ENCODE measurements at regions not wholly inside any gene's neighbourhood (a gene's known extent, or its start where the extent isn't known, plus 50 kb on each side); places are given as distances from the start of the nearest gene placed in this dataset.
A peak's percentile ranks its signal among the peaks of the same experiment; 100 is the strongest.

DNA sequence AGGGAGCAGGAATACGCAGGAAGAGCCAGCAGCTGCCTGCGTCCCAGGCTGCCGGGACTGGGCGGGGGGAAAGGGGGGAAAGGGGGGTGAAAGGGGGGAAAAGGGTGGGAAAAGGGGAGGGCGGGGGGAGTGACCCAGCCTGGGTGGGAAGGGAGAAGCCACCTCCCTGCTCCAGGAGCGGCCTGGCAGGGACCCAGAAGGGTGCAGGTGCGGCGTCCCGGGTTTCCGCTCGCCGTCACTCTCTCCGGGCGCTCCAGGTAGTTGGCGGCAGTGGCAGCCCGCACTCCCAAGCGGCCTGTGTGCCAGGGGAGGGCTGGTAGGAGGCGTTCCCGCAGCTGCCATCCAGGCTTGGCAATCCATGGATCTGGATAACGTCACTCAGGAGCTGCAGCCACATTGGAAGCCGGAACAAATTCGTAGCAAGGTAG lies 141.0 kb upstream of the NGF start:
- TF ChIP-seq, protein P1, sequence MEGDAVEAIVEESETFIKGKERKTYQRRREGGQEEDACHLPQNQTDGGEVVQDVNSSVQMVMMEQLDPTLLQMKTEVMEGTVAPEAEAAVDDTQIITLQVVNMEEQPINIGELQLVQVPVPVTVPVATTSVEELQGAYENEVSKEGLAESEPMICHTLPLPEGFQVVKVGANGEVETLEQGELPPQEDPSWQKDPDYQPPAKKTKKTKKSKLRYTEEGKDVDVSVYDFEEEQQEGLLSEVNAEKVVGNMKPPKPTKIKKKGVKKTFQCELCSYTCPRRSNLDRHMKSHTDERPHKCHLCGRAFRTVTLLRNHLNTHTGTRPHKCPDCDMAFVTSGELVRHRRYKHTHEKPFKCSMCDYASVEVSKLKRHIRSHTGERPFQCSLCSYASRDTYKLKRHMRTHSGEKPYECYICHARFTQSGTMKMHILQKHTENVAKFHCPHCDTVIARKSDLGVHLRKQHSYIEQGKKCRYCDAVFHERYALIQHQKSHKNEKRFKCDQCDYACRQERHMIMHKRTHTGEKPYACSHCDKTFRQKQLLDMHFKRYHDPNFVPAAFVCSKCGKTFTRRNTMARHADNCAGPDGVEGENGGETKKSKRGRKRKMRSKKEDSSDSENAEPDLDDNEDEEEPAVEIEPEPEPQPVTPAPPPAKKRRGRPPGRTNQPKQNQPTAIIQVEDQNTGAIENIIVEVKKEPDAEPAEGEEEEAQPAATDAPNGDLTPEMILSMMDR (IDR thresholded peaks at IDR 0.05) = no peak

DNA sequence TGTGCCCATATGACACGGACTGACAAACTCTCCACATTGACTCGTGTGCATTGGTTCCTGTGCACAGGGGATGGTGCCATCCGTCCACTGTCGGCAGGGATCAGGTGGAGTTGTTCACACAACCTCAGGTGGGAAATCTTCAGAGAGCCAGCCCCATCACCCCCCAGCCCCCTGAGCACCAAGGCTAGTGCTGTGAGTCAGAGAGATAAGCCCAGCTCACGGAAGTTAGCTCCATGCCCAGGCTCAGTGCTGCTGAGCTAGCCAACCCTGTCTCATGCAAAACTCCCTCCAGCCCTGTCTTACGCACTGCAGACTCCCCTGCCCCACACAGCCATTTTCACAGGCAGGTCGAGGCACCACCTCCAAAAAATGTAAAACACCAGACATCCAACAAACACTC lies 139.0 kb upstream of the NGF start:
- TF ChIP-seq, protein P1 (IDR thresholded peaks at IDR 0.05) = no peak

DNA sequence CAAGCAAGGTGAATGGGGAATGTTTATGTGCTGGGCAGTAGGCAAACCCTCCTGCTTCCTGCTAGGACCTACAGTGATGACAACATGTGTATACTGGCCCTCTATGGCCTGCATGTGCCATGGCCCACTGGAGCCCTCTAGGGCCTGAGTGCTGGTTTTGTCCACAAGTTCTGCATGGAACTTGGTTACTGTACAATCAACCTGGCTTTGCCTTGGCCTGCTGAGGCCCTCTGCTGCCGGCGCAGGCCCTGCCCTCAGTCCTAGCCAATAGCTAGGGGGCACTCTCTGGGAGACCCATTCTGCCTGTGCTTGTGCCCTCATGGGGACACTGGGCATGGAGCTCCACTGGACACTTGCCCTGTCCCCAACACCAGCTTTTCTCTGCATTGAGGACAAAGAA lies 138.6 kb upstream of the NGF start:
- TF ChIP-seq, protein P1 (IDR thresholded peaks at IDR 0.05) = peak; percentile 21; the same call in 1 of the 2 replicates

DNA sequence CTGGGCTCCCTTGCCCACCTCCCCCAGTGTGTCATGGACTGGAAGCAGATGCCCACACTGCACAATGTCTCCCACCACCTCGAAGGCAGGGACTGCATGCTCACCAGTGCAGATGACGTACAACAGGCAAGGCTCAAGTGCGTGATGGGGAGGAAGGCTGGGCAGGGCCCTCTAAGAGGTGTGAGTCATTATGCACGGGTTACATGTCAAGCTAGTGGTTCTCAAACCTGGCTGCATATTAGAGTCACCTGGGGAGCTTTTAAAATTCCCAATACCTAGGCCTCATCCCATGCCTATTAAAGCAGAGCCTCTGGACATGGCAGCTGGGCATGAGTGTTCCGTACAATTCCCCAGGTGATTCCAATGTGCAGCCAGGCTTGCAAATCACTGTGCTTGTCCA lies 137.9 kb upstream of the NGF start:
- TF ChIP-seq, protein P1 (IDR thresholded peaks at IDR 0.05) = no peak

DNA sequence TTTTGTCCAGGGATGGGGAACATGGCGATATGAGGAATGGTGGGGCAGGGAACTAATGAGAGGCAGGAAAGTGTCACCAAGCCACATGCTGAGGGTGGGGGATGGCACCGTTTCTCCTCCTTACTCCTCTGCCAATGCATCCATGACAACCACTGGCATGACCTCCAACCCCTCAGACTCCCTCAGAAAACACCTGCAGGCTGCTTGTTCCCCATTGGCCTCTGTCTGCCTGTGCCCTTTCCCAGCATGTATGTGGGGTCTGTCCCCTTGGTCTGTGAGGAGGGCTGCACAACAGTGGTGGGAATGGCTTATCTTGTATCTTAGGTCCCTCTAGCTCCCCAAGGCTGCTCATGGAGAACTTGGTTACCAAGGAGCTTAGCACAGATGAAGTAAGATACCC lies 137.2 kb upstream of the NGF start:
- TF ChIP-seq, protein P1 (IDR thresholded peaks at IDR 0.05) = no peak

DNA sequence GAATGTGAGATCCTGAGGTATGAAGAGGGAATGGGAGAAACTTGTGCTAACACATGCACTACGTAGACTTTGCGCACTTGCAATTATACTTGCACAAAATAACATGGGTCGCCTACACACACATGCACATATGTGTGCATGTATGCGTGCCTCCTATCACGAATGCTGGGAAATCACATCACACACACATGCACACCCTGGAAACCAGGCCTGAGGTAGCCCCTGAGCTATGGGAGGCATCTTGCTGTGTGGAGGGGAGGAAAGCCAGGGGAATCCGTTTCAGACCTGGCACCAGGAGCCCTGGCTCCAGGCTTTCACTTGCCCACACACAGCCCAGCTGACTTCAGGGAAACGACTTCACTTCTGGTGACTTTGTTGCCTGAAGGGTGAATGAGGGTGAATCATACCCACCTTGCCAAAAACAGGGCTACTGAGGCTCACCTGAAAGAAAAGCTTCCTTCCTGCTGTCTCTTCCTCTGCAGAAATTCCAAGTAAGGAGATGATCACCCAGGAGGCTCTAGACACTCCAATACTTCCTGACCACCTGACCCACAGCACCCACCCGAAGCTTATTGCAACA lies 136.0 kb upstream of the NGF start:
- TF ChIP-seq, protein P1 (IDR thresholded peaks at IDR 0.05) = no peak

DNA sequence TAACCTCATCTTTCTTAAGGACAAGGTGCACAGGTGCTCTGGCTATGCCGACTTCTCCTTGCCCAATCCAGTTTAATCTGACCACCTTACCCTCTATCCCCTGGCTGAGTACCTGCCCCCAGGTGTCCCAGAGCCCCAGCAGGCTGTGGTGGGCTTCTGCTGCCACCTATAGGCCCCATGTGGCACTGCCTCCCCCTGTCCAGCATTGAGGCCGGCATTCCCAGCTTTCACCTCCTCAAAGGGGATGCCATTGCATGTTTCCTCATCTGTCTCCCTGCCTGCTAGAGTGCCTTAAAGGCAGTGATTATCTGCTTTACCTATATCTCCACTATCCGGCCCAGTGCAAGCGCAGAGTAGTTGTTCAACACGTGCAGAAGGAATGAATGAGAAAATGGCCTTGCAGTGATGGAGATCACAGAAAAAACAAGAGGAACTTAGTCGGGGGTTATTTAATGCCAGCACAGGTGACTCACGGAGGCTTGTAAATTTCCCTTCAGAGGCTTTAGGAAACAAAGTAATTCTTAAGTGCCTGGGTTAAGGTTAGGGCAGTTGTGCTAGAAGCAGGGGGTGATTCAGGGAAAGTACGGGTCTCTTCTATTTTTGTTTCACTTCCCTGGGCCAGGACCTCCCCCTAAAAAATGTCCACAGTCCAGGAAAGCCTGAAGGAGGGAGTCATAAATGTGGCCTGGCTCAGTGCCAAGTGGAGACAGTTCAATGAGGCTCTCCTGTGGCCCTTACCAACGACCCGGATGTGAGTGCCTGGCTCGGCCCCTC lies 131.8 kb upstream of the NGF start:
- TF ChIP-seq, protein P1 (IDR thresholded peaks at IDR 0.05) = peak; percentile 97

All from LNCAP (cell line).